SU-DHL-6 (cell line): ENCODE measurements at regions not wholly inside any gene's neighbourhood (a gene's known extent, or its start where the extent isn't known, plus 50 kb on each side); places are given as distances from the start of the nearest gene placed in this dataset.

Experiments used
- H2AFZ ChIP-seq: fragments of 200-600 bp; sonication (generic); 2 replicates; pipeline ENCODE4 v1.6.1; 2014; ENCODE audit warnings: low read depth, mild to moderate bottlenecking, moderate library complexity, mixed read lengths, antibody characterized with exemption, low read length; ENCODE audit not compliant: severe bottlenecking
- H3F3A ChIP-seq: fragments of 200-600 bp; shearing (Covaris generic); 2 replicates; pipeline ENCODE4 v1.6.0; 2016; ENCODE audit warnings: antibody characterized with exemption, mild to moderate bottlenecking; ENCODE audit not compliant: insufficient read depth
- H3K27ac ChIP-seq: fragments of 200-600 bp; sonication (generic); 2 replicates; pipeline ENCODE4 v1.5.1; 2016; ENCODE audit warnings: low read depth, mild to moderate bottlenecking, low read length, moderate library complexity, mixed read lengths
- H3K27me3 ChIP-seq: fragments of 200-600 bp; sonication (generic), shearing (Covaris generic); 2 replicates; pipeline ENCODE4 v1.6.0; 2014; ENCODE audit warnings: mild to moderate bottlenecking, low read length
- H3K36me3 ChIP-seq: fragments of 200-600 bp; sonication (generic); 2 replicates; pipeline ENCODE4 v1.6.1; 2014; ENCODE audit warnings: mild to moderate bottlenecking, low read length, mixed read lengths
- H3K4me2 ChIP-seq: fragments of 300-600, 200-600 bp; shearing (Covaris generic), sonication (generic); 2 replicates; pipeline ENCODE4 v1.6.0; 2014; ENCODE audit warnings: low read length, low read depth, mild to moderate bottlenecking; ENCODE audit not compliant: poor library complexity, severe bottlenecking
- H3K4me3 ChIP-seq: fragments of 200-600 bp; sonication (generic); 2 replicates; pipeline ENCODE4 v1.5.1; 2014; ENCODE audit warnings: antibody characterized with exemption, low read length, mild to moderate bottlenecking, mixed read lengths; ENCODE audit not compliant: insufficient read depth, poor library complexity, severe bottlenecking
- H3K79me2 ChIP-seq: fragments of 200-600 bp; sonication (generic); 2 replicates; pipeline ENCODE4 v1.6.1; 2014; ENCODE audit warnings: mild to moderate bottlenecking, low read length, moderate library complexity; ENCODE audit not compliant: insufficient read depth
- H3K9ac ChIP-seq: fragments of 200-600 bp; sonication (generic); 2 replicates; pipeline ENCODE4 v1.7.0; 2014; ENCODE audit warnings: mild to moderate bottlenecking, low read length
- H3K9me2 ChIP-seq: fragments of 200-600 bp; sonication (generic); replicated peaks from 2 replicates; pipeline ENCODE4 v1.6.1; 2014; ENCODE audit warnings: low read length; ENCODE audit not compliant: insufficient read depth
- H3K9me3 ChIP-seq: fragments of 200-600 bp; sonication (generic); 2 replicates; pipeline ENCODE4 v1.6.1; 2014; ENCODE audit warnings: low read length, mixed read lengths; ENCODE audit not compliant: insufficient read depth
- H4K20me1 ChIP-seq: fragments of 200-600 bp; sonication (generic); 2 replicates; pipeline ENCODE4 v1.6.1; 2014; ENCODE audit warnings: low read depth, mild to moderate bottlenecking, antibody characterized with exemption, low read length, moderate library complexity, mixed read lengths
- EZH2phosphoT487 ChIP-seq: fragments of 200-600 bp; sonication (generic), shearing (Covaris generic); conservative IDR thresholded peaks from 2 replicates; pipeline ENCODE4 v1.6.1; 2018; ENCODE audit warnings: mild to moderate bottlenecking, antibody characterized with exemption, low read length, moderate library complexity, mixed read lengths
- TF ChIP-seq, protein P1 (sequence below): fragments of 200-600 bp; sonication (generic); IDR thresholded peaks from one replicate; pipeline ENCODE4 v1.5.1; 2017; ENCODE audit warnings: antibody characterized with exemption, mild to moderate bottlenecking, low read length, moderate library complexity; ENCODE audit not compliant: insufficient read depth, poor library complexity, severe bottlenecking

DNA sequence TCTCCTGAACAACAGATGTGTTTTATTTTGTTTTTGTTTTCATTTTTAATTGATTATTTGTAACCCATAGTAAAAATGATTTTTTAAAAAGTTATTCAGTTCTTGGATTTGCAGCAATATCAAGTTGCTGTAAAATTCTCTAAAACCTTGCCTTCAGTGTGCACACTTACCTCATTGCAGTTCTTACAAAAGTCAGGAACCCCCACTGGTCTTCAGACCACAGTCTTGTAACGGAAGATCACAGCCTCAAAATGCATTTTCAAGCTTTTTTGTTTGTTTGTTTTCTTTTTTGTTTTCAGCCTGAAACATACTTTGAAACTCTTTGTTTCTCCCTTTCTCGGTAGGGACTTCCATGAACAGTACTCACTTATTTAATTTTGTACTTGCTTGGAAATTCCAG, 1012.8 kb upstream of the GYPC start:
- Histone ChIP-seq H3K36me3 (no peaks in the 10 kb centered on the region), H3K4me3 (no peak overlapping the region), H3K9me2 (no peaks in the 10 kb centered on the region), H3F3A (no peaks in the 10 kb centered on the region), H3K4me2 (no peak overlapping the region), H3K27ac (no peak overlapping the region), H2AFZ (no peak overlapping the region), H3K79me2 (no peaks in the 10 kb centered on the region), H3K9me3 (no peaks in the 10 kb centered on the region), H3K9ac (no peak overlapping the region), H4K20me1 (no peaks in the 10 kb centered on the region), H3K27me3 (no peaks in the 10 kb centered on the region)
- no peak for TF ChIP-seq EZH2phosphoT487
- TF ChIP-seq, protein P1, sequence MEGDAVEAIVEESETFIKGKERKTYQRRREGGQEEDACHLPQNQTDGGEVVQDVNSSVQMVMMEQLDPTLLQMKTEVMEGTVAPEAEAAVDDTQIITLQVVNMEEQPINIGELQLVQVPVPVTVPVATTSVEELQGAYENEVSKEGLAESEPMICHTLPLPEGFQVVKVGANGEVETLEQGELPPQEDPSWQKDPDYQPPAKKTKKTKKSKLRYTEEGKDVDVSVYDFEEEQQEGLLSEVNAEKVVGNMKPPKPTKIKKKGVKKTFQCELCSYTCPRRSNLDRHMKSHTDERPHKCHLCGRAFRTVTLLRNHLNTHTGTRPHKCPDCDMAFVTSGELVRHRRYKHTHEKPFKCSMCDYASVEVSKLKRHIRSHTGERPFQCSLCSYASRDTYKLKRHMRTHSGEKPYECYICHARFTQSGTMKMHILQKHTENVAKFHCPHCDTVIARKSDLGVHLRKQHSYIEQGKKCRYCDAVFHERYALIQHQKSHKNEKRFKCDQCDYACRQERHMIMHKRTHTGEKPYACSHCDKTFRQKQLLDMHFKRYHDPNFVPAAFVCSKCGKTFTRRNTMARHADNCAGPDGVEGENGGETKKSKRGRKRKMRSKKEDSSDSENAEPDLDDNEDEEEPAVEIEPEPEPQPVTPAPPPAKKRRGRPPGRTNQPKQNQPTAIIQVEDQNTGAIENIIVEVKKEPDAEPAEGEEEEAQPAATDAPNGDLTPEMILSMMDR: no peak

DNA sequence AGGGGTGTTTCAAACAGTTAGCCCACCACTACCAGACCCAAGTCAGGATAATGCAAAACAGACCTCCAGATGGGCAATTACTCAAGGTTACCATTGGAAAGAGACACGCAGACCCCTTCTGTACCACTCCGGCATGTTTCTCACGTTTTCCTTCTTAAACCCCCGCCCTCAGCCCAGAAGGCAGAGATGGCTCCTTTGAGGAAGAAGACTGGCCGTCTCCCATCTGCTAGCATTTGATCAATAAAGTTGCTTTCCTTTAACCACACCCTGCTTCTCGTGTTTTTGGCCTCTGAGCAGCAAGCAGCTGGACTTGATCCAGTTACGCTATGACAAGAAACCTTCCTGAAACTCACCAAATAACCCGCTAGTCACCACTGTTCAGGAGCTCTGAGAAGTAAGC, 1012.4 kb upstream of the GYPC start:
- Histone ChIP-seq H3K36me3 (no peaks in the 10 kb centered on the region), H4K20me1 (no peaks in the 10 kb centered on the region), H3K79me2 (no peaks in the 10 kb centered on the region), H3K9me2 (no peaks in the 10 kb centered on the region), H3K4me2 (no peak overlapping the region), H3K4me3 (no peak overlapping the region), H3K27ac (no peak overlapping the region), H2AFZ (no peak overlapping the region), H3K27me3 (no peaks in the 10 kb centered on the region), H3K9ac (no peak overlapping the region), H3K9me3 (no peaks in the 10 kb centered on the region), H3F3A (no peaks in the 10 kb centered on the region)
- TF ChIP-seq, protein P1: no peak
- TF ChIP-seq EZH2phosphoT487: no peak

DNA sequence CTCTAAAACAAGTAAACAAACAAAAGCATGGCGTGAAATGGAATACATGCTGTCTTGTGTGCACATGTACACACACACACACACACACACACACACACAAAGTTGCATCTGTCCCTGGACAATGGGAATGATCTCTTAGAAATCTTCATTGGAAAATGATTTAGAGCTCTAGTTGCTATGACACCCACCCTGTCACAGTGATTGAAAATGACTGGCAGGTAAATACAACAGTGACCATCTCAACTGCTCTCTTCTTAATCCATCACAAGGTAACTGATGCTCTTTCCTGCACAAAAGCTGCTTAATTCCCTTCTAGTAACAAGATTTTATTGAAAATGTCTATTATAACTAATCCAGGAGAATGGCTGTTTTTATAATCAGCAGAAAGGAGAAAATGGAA, 1011.7 kb upstream of the GYPC start:
- no peaks in the 10 kb centered on the region for H3K79me2 ChIP-seq
- H3K9me3 ChIP-seq: no peaks in the 10 kb centered on the region
- no peak overlapping the region for H3K4me2 ChIP-seq
- no peaks in the 10 kb centered on the region for H3K36me3 ChIP-seq
- H3K9me2 ChIP-seq: no peaks in the 10 kb centered on the region
- H3K27me3 ChIP-seq: no peaks in the 10 kb centered on the region
- H4K20me1 ChIP-seq: no peaks in the 10 kb centered on the region
- H3K27ac ChIP-seq: no peak overlapping the region
- no peak overlapping the region for H2AFZ ChIP-seq
- no peaks in the 10 kb centered on the region for H3F3A ChIP-seq
- TF ChIP-seq EZH2phosphoT487: no peak
- TF ChIP-seq, protein P1: no peak
- H3K4me3 ChIP-seq: no peak overlapping the region
- H3K9ac ChIP-seq: no peak overlapping the region

DNA sequence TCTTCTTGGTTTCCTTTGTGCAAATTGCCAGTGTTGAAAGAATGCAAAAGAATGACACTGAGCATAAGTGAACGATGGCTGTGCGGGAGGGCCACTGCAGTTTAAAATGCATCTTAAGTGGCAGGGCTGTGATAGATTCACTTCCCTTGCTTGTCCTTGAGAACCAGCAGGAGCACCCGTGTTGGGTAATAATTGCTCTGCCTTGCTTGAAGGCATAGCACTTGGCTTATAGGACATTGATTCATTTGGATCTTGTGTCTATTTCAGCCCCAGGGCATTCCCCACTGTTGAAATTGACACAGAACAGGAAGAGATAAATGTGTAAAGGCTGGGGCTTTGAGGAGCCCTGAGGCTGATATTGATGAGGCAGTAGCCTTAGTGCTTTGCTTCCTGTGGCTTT, 1003.7 kb upstream of the GYPC start:
- no peak overlapping the region for H2AFZ ChIP-seq
- no peaks in the 10 kb centered on the region for H3K27me3 ChIP-seq
- no peak for TF ChIP-seq EZH2phosphoT487
- TF ChIP-seq, protein P1: no peak
- no peak overlapping the region for H3K9ac ChIP-seq
- H3K9me2 ChIP-seq: no peaks in the 10 kb centered on the region
- no peak overlapping the region for H3K27ac ChIP-seq
- H4K20me1 ChIP-seq: no peaks in the 10 kb centered on the region
- no peaks in the 10 kb centered on the region for H3K79me2 ChIP-seq
- H3K4me2 ChIP-seq: no peak overlapping the region
- no peaks in the 10 kb centered on the region for H3K36me3 ChIP-seq
- no peaks in the 10 kb centered on the region for H3K9me3 ChIP-seq
- H3K4me3 ChIP-seq: no peak overlapping the region
- no peaks in the 10 kb centered on the region for H3F3A ChIP-seq
